Colonic mucosa (tissue), 4 donors: ENCODE measurements at regions not wholly inside any gene's neighbourhood (a gene's known extent, or its start where the extent isn't known, plus 50 kb on each side); places are given as distances from the start of the nearest gene placed in this dataset.
"Not testable (repeated sequence)": the region's sequence is repeated elsewhere in the genome, so short reads cannot be mapped to it uniquely, and the experiment has no call there.

ENCODE experiments used
- DNase-seq: peaks from one replicate; pipeline ENCODE4 v3.0.0-alpha.2; 2020
- H3K27ac ChIP-seq: fragments of 200-600 bp; one replicate; pipeline ENCODE4 v1.8.0; 2021
- H3K27me3 ChIP-seq: fragments of 200-600 bp; one replicate; pipeline ENCODE4 v1.8.0; 2021
- H3K36me3 ChIP-seq: fragments of 200-600 bp; one replicate; pipeline ENCODE4 v1.8.0; 2021
- H3K4me1 ChIP-seq: fragments of 200-600 bp; one replicate; pipeline ENCODE4 v1.8.0; 2021; ENCODE audit warnings: mild to moderate bottlenecking
- H3K4me3 ChIP-seq: fragments of 200-600 bp; one replicate; pipeline ENCODE4 v1.8.0; 2021
- H3K9ac ChIP-seq, 2 donors: one replicate each; pipeline ENCODE4 v1.7.0; 2013; ENCODE audit warnings: control low read depth in 2 of 2, low read depth in 2 of 2, low read length in 2 of 2
- H3K9me3 ChIP-seq: fragments of 200-600 bp; one replicate; pipeline ENCODE4 v1.8.0; 2021
- CTCF ChIP-seq: fragments of 200-600 bp; IDR thresholded peaks from one replicate; pipeline ENCODE4 v1.8.0; 2022; ENCODE audit warnings: antibody characterized with exemption, mild to moderate bottlenecking
- intact Hi-C: fragments of 100-400 bp; cut with DNase I; formaldehyde crosslinking; loops from one replicate; pipeline ENCODE4 v1.14.1; 2022
- donor health status: healthy.
- donor health status: DM: no; HTN: no; CAD: no.
- donor health status: DM: no; HTN: no; CAD: no.

GRCh38 chr13:90492872-90493271 lies 854.6 kb upstream of the MIR17HG start:
- Histone ChIP-seq H3K4me3 (no peak overlapping the region), H3K27me3 (no peaks in the 10 kb centered on the region), H3K9me3 (no peaks in the 10 kb centered on the region), H3K36me3 (no peaks in the 10 kb centered on the region), H3K27ac (no peak overlapping the region), H3K9ac (no peak overlapping the region), H3K4me1 (no peaks in the 10 kb centered on the region)
- DNase-seq = no peak
- TF ChIP-seq CTCF = no peak
- intact Hi-C loops = no loop called here

- intact Hi-C loops = no loop called here
- Histone ChIP-seq H3K36me3 (no peaks in the 10 kb centered on the region), H3K9ac (no peak overlapping the region), H3K27me3 (no peaks in the 10 kb centered on the region), H3K4me3 (no peak overlapping the region), H3K9me3 (no peaks in the 10 kb centered on the region), H3K4me1 (no peaks in the 10 kb centered on the region), H3K27ac (no peak overlapping the region)
- TF ChIP-seq CTCF = no peak
- no peak for DNase-seq
Observed at GRCh38 chr13:90493667-90494066, 853.8 kb upstream of the MIR17HG start.

- H3K27ac ChIP-seq, H3K36me3 ChIP-seq, intact Hi-C loops, H3K4me3 ChIP-seq, H3K27me3 ChIP-seq, DNase-seq, H3K9me3 ChIP-seq, H3K9ac ChIP-seq, H3K4me1 ChIP-seq: not testable (repeated sequence)
Observed at GRCh38 chr13:90494849-90495248, 852.6 kb upstream of the MIR17HG start.

GRCh38 chr13:90498096-90498495 lies 849.4 kb upstream of the MIR17HG start:
- H3K9ac ChIP-seq = no peak overlapping the region
- TF ChIP-seq CTCF = no peak
- no peaks in the 10 kb centered on the region for H3K9me3 ChIP-seq
- H3K36me3 ChIP-seq = no peaks in the 10 kb centered on the region
- intact Hi-C loops = no loop called here
- H3K4me1 ChIP-seq = no peaks in the 10 kb centered on the region
- no peak overlapping the region for H3K4me3 ChIP-seq
- DNase-seq = no peak
- no peaks in the 10 kb centered on the region for H3K27me3 ChIP-seq
- H3K27ac ChIP-seq = no peak overlapping the region

- Histone ChIP-seq H3K9me3 (no peaks in the 10 kb centered on the region), H3K36me3 (no peaks in the 10 kb centered on the region), H3K27ac (no peak overlapping the region), H3K27me3 (no peaks in the 10 kb centered on the region), H3K9ac (no peak overlapping the region), H3K4me1 (no peaks in the 10 kb centered on the region), H3K4me3 (no peak overlapping the region)
- no peak for TF ChIP-seq CTCF
- intact Hi-C loops = no loop called here
- DNase-seq = no peak
Observed at GRCh38 chr13:90498816-90499215, 848.7 kb upstream of the MIR17HG start.

GRCh38 chr13:90500569-90500968 lies 846.9 kb upstream of the MIR17HG start:
- no peak overlapping the region for H3K27ac ChIP-seq
- no peaks in the 10 kb centered on the region for H3K27me3 ChIP-seq
- intact Hi-C loops = no loop called here
- TF ChIP-seq CTCF = no peak
- H3K9ac ChIP-seq = no peak overlapping the region
- no peak overlapping the region for H3K4me3 ChIP-seq
- no peaks in the 10 kb centered on the region for H3K4me1 ChIP-seq
- no peaks in the 10 kb centered on the region for H3K36me3 ChIP-seq
- DNase-seq = no peak
- H3K9me3 ChIP-seq = no peaks in the 10 kb centered on the region
